GM21717 (cell line): ENCODE measurements at regions not wholly inside any gene's neighbourhood (a gene's known extent, or its start where the extent isn't known, plus 50 kb on each side); places are given as distances from the start of the nearest gene placed in this dataset.
"Not testable (repeated sequence)": the region's sequence is repeated elsewhere in the genome, so short reads cannot be mapped to it uniquely, and the experiment has no call there.

Source experiments
- ATAC-seq: cut with Tn5 transposase; IDR thresholded peaks from one replicate; pipeline ENCODE4 v1.9.1; 2021; ENCODE audit warnings: mild to moderate bottlenecking, moderate library complexity; ENCODE audit not compliant: unreplicated experiment

DNA sequence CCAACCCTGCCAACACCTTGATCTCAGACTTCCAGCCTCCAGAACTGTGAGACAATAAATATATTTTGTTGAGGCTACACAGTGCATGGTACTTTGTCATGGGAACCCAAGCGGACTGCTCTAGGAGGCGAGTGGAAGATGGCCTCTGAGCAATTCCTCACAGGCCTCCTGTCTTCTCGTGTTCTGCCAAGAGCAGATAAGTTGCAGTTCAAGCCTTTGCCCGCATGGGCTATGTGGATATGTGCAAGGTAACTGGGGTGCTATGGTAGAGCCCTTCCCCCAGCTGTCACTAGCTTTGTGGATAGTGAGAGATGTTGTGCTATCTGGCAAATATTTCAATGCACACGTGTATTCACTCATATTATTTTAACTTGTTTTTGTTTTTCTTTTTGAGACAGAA, 156.0 kb upstream of the BCOR start:
- ATAC-seq: no peak

GRCh38 chrX:40249582-40249981, 151.8 kb upstream of the BCOR start:
- no peak for ATAC-seq

GRCh38 chrX:40248822-40249221, 151.1 kb upstream of the BCOR start:
- ATAC-seq: no peak

GRCh38 chrX:40247848-40248622, 150.3 kb upstream of the BCOR start:
- ATAC-seq: no peak

GRCh38 chrX:40247382-40247781, 149.6 kb upstream of the BCOR start:
- no peak for ATAC-seq

GRCh38 chrX:40245488-40246071, 147.8 kb upstream of the BCOR start:
- ATAC-seq: no peak

DNA sequence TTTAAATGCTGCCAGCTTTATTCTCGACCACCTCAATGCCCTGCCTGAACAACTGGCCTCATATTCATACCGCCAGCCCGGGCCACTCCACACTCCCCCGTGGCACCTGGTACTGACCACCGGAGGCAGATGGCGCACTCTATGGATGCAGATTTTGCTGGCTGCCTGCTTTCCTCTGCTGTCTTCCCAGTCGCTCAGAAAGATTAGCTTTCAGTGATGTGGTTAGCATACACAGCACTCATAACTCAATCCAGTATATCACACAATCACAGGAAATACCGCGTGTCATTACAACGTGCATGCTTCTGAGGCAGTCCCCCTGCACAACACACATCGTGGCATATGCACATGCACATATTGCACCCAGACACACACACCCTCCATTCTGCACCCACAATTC, 147.2 kb upstream of the BCOR start:
- ATAC-seq: no peak

- ATAC-seq: no peak
Measured at GRCh38 chrX:40243755-40244515, 146.2 kb upstream of the BCOR start.

DNA sequence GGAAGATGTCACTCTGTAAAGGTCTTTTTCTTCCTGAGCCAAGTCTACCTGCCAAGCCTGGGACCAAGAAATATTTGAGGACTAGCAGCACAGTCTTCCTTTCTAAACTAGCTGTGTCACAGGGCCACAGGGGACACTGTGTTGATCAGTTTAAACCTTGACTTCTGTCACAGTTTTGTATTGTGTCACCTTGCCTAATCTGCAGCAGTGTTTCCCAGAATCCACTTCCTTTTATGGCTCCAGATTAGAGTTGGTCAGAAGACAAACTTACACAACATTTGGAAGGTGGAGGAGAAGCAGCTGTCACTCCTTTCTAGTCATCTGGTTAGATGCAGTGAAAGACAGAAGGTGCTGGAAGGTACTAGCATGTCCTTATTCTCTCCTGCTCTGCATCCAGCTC, 143.1 kb upstream of the BCOR start:
- no peak for ATAC-seq

DNA sequence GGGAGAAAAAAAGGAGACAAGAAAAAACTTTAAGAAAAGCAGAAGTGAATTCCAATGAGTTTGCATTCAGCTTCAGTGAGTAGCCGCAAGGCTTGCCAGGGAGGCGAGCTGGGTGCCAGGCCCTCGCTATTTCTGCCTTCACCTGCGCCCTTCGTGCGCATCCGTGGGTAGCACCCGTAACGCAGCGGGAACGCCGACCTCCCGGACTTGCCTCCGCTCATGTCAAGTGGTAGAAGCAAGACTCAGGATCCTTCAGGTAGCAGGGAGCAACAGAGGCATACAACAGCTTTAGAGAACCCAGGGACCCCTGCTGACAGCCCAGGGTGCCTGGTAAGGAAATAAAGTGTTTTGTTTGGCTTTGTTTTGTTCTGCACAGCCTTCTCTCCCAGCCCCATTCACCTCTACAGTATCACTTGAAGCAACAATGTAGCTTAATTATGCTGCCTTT, 140.0 kb upstream of the BCOR start:
- no peak for ATAC-seq

GRCh38 chrX:40230646-40231045, 132.9 kb upstream of the BCOR start:
- ATAC-seq: no peak

- ATAC-seq: no peak
Measured at GRCh38 chrX:40227125-40227524, 129.4 kb upstream of the BCOR start.

DNA sequence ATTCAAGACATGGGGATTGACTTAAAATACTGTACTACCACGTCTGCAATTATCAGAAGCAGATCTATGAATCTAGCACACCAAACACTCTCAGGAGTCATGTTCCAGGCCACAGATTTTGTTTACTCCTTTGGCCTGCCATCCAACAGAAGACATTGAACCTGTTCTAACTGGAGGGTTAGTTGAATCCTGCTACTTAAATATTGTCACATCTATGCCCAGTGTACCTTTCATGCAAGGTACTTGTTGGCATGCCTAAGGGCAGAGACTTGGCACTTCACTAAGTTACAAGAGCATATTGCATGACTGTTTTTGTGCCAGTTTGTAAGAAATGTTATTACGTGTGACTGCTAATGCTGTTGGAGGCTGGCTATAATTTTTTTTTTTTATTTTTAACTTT, 126.9 kb upstream of the BCOR start:
- no peak for ATAC-seq

DNA sequence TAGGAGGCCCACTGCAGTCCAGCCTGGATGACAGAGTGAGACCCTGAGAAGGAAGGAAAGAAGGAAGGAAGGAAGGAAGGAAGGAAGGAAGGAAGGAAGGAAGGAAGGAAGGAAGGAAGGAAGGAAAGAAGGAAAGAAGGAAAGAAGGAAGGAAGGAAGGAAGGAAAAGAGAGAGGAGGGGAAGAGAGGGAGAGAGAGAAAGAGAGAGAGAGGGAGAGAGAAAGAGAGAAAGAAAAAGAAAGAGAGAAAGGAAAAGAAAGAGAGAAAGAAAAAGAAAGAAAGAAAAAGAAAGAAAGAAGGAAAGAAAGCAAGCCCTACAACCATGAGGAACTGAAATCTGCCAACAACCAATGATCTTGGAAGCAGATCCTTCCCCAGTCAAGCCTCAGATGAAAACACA, 124.9 kb upstream of the BCOR start:
- ATAC-seq: not testable (repeated sequence)

- ATAC-seq: no peak
Measured at GRCh38 chrX:40213092-40213491, 115.3 kb upstream of the BCOR start.

DNA sequence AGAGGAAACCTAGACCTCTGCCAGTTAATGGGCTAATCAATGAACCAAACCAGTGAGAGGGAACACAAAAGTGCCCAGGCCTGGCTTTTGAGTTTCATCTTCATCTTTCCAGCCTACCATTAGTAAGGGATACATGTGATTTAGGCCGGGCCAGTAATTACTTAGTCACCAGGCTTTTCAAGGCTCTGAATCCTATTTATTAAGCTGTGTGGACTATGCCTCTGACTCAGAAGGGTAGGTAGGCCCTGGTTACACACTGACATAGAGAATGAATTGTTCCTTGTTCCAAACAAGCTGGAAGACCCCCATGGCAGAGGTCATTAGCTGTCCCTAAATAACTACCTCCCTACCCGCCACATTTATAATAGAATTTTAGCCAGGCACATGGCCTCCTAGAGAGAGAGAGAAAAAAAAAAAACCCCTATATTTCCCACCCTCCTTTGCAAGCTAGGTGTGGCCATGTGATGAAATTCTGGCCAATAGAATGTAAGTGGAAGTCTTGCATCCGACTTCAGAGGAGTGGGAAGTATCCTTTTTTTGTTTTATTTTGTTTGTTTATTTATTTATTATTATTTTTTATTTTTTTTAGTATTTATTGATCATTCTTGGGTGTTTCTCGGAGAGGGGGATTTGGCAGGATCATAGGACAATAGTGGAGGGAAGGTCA, 112.3 kb upstream of the BCOR start:
- ATAC-seq: no peak

DNA sequence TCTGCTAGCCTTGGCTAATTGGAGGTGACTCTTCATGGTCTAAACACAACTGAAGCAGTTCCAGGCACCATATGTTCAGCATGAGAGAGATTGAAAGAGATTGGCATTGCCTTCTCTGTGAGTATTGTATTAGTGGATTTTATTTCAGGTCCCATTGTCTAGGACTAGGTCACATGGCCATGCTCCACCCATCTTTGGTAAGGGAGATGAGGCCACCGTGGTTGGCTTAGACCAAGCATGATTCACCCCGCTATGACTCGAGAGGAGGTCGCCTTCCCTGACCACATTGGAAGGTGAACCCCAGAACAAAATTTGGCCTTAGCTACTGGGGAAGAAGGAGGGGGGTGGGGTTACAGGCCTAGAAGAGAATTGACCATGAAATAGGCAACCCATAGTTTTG, 109.9 kb upstream of the BCOR start:
- ATAC-seq: no peak

DNA sequence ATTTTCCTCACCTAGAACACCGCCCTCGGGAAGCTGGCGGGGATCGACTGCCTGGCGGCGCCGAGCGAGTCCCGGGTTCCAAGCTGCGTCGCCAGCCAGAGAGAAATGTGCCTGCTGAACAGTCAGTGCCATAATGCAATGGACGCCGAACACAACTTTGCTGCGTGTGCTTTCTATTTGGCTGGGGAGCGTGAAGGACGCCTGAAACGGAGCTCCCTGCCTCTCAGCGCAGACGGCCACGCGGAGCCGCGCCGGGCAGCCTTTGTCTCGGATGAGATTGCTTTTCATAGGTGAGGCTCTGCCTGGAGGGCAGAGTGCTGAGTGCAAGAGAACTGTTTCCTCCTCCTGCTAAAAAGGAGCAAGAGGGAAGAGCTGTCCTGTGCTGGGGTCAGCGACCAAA, 107.7 kb upstream of the BCOR start:
- no peak for ATAC-seq

DNA sequence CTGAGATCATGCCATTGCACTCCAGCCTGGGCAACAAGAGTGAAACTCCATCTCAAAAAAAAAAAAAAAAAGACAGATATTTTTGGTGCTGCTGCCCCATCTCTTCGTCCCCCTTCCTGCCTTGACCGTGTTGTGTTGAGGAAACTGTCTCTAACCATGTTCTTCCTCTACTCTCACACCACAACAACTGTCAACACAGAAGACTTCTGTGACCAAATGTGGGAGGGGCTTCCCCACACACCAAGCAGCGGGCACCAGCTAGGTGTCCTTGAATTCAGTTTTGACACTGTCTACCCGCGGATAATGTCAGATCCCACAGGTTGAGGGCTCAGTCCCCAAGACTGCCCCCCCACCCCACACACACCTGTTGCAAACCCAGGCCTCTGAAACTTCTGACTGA, 104.7 kb upstream of the BCOR start:
- no peak for ATAC-seq

- no peak for ATAC-seq
Measured at GRCh38 chrX:40201329-40201885, 103.6 kb upstream of the BCOR start.

GRCh38 chrX:40199704-40200103, 101.9 kb upstream of the BCOR start:
- no peak for ATAC-seq
